ENCODE measurements at regions not wholly inside any gene's neighbourhood (a gene's known extent, or its start where the extent isn't known, plus 50 kb on each side); places are given as distances from the start of the nearest gene placed in this dataset.

GRCh38 chr2:422676-423435, 135.0 kb upstream of the ALKAL2 start:
- no peak for DNase-seq
- ATAC-seq, result no peak
- Mint-ChIP-seq H3K27me3 (peaks cover 19% of the 10 kb centered on the region), H3K27ac (no peak overlapping the region), H3K9me3 (no peaks in the 10 kb centered on the region), H3K4me1 (no peaks in the 10 kb centered on the region), H3K4me3 (no peak overlapping the region)

DNA sequence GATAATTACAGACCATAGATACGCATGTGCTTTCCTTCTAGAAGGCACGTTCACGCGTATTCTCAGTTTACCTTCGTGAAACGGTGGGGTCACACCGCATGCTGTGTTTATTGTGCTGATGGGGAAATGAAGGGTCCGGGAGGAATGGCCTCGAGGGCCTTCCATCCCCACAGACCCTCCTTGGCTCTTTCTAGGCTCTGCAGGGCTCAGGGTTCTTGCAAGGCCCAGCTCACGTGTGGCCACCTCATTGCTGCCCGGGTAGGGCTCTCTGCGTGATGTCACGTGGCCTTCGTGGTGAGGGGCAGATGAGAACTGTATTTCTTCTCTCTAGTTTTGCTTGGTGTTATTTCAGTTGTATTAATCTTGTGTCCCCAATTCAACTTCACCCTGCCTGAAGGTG, 133.5 kb upstream of the ALKAL2 start:
- Mint-ChIP-seq H3K9me3 (no peaks in the 10 kb centered on the region), H3K27ac (no peak overlapping the region), H3K4me1 (no peaks in the 10 kb centered on the region), H3K27me3 (peaks cover 19% of the 10 kb centered on the region), H3K4me3 (no peak overlapping the region)
- no peak for DNase-seq
- no peak for ATAC-seq

DNA sequence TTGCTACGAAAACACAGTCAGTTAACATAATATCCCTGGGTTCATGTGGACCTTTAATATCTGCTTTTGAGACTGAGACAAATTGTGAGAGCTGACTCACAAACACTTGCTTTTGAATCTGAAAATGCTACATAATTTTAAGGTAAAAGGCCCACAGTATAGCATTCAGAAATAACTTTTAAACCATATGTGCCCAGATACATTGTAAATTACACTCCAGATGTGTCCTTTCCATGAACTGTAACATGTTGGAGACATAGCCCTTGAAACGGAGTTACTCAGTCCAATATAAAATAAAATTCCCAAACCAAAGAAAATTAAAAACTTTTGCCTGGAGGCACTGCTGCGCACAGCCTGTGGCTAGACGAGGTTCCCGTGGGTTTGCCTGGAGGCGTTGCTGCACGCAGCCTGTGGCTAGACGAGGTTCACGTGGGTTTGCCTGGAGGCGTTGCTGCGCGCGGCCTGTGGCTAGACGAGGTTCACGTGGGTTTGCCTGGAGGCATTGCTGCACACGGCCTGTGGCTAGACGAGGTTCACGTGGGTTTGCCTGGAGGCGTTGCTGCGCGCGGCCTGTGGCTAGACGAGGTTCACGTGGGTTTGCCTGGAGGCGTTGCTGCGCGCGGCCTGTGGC, 131.9 kb upstream of the ALKAL2 start:
- no peak for ATAC-seq
- Mint-ChIP-seq H3K4me1 (no peaks in the 10 kb centered on the region), H3K4me3 (no peak overlapping the region), H3K9me3 (no peaks in the 10 kb centered on the region), H3K27ac (no peak overlapping the region), H3K27me3 (peaks cover 19% of the 10 kb centered on the region)
- DNase-seq, result no peak

DNA sequence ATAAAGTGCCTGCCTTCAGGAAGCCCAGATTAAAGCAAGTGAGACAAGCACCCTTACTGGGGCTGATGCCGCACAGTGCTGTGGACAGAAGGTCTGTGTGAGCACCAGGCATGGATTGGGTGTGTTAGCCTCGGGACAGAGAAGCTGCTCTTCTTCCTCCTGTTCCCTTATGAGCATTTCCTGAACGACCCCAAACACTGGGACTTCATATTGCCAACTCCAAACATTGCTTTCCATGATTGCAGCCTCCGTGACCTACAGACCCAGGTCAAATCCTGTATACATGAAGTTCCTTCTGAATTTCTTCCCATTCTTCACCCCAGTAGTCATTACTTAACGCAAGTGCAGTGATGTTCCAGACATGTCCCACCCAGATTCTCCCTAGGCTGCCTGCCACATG, 129.8 kb upstream of the ALKAL2 start:
- Mint-ChIP-seq H3K27me3 (peaks cover 19% of the 10 kb centered on the region), H3K27ac (no peak overlapping the region), H3K4me1 (no peaks in the 10 kb centered on the region), H3K9me3 (no peaks in the 10 kb centered on the region), H3K4me3 (no peak overlapping the region)
- no peak for ATAC-seq
- DNase-seq, result no peak

DNA sequence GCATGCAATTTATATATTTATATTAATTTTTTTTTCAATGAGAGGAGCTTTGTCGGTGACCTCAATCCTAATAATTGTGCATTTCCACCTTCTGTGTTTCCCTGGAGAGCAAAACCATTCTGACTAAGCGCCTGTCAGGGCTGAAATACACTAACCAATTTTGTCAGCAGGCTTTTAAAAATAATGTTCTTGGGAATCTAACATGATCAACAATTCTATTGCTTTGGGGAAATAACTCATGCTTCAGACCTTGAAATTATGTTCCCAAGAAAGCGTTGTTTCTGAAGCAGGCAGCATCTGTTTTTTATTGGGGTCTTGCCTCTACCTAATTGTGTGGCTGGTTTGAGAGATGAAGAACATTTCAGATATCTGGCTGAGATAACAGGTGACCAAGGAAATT, 129.1 kb upstream of the ALKAL2 start:
- H3K4me3 Mint-ChIP-seq, result no peak overlapping the region
- peaks cover 0 to 2% of the 10 kb centered on the region in 2 donors for H3K9me3 Mint-ChIP-seq
- ATAC-seq (no peak), DNase-seq (no peak)
- H3K27me3 Mint-ChIP-seq, result peaks cover 18% of the 10 kb centered on the region
- H3K4me1 Mint-ChIP-seq, result no peaks in the 10 kb centered on the region
- H3K27ac Mint-ChIP-seq, result no peak overlapping the region

GRCh38 chr2:415986-416610, 128.2 kb upstream of the ALKAL2 start:
- no peak overlapping the region for H3K4me3 Mint-ChIP-seq
- no peaks in the 10 kb centered on the region for H3K4me1 Mint-ChIP-seq
- H3K27me3 Mint-ChIP-seq, result peaks cover 12% of the 10 kb centered on the region
- ATAC-seq (peak; percentile 57), DNase-seq (no peak)
- H3K9me3 Mint-ChIP-seq, result peaks cover 4 to 6% of the 10 kb centered on the region in 2 donors
- no peak overlapping the region for H3K27ac Mint-ChIP-seq

GRCh38 chr2:409523-409922, 121.6 kb upstream of the ALKAL2 start:
- peaks cover 22% of the 10 kb centered on the region in 2 donors for H3K9me3 Mint-ChIP-seq
- no peak overlapping the region for H3K4me3 Mint-ChIP-seq
- H3K4me1 Mint-ChIP-seq, result no peaks in the 10 kb centered on the region
- no peaks in the 10 kb centered on the region for H3K27me3 Mint-ChIP-seq
- ATAC-seq (peak; percentile 31), DNase-seq (no peak)
- no peak overlapping the region for H3K27ac Mint-ChIP-seq

- no peak overlapping the region for H3K27ac Mint-ChIP-seq
- H3K4me3 Mint-ChIP-seq, result no peak overlapping the region
- ATAC-seq (no peak), DNase-seq (no peak)
- H3K27me3 Mint-ChIP-seq, result no peaks in the 10 kb centered on the region
- H3K9me3 Mint-ChIP-seq, result peaks cover 22 to 40% of the 10 kb centered on the region in 2 donors
- H3K4me1 Mint-ChIP-seq, result no peaks in the 10 kb centered on the region
These were observed 119.7 kb upstream of the ALKAL2 start for GRCh38 chr2:407630-408029.

DNA sequence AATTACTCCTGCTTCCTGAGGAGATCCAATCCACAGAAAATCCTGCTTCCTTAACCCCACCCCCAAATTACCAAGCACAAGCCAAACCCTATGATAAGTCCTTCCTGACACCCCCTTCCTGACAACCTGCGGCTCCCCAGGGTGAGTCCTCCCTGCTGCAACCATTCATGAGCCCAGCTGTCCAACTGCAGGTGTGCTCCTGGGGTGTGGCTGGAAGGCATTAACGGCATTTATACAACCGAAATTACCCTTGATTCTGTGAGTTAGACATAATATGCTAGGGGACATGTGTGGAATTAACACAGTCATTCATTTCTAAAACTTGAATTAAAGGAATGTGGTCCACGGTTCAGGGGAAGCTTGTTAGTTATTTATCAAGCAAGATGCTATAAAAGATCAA, 119.0 kb upstream of the ALKAL2 start:
- DNase-seq (no peak), ATAC-seq (no peak)
- H3K4me3 Mint-ChIP-seq, result no peak overlapping the region
- H3K4me1 Mint-ChIP-seq, result no peaks in the 10 kb centered on the region
- H3K9me3 Mint-ChIP-seq, result peaks cover 19 to 40% of the 10 kb centered on the region in 2 donors
- H3K27me3 Mint-ChIP-seq, result no peaks in the 10 kb centered on the region
- H3K27ac Mint-ChIP-seq, result no peak overlapping the region

DNA sequence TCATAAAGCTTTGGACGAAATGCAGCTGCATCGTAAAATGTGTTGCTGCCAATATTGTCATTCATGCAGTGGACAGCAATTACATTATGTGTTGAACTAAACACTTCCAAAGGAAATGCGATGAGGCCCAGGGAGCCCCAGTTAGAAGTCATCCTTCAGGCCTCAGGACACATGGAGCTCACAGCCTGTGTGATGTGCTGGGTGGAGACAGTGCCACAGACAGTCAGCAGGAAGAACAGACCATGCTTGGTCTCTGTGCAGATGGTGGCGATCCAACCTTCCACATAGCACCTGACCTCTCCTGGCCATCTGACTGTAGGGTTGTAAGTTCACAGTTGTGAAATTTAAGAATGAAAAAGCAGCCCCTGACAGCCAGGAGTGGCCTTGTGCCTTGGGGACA, 118.3 kb upstream of the ALKAL2 start:
- no peak overlapping the region for H3K4me3 Mint-ChIP-seq
- no peak overlapping the region for H3K27ac Mint-ChIP-seq
- peaks cover 16 to 38% of the 10 kb centered on the region in 2 donors for H3K9me3 Mint-ChIP-seq
- H3K4me1 Mint-ChIP-seq, result no peaks in the 10 kb centered on the region
- no peaks in the 10 kb centered on the region for H3K27me3 Mint-ChIP-seq
- no peak for ATAC-seq
- no peak for DNase-seq

- Mint-ChIP-seq H3K9me3 (peaks cover 7 to 25% of the 10 kb centered on the region in 2 donors), H3K27ac (no peak overlapping the region), H3K27me3 (no peaks in the 10 kb centered on the region), H3K4me1 (no peaks in the 10 kb centered on the region), H3K4me3 (no peak overlapping the region)
- DNase-seq (no peak), ATAC-seq (no peak)
These were observed 116.7 kb upstream of the ALKAL2 start for GRCh38 chr2:404581-404980.

GRCh38 chr2:403682-404081, 115.8 kb upstream of the ALKAL2 start:
- Mint-ChIP-seq H3K4me3 (no peak overlapping the region), H3K27ac (no peak overlapping the region), H3K27me3 (no peaks in the 10 kb centered on the region), H3K4me1 (no peaks in the 10 kb centered on the region), H3K9me3 (peaks cover 6 to 25% of the 10 kb centered on the region in 2 donors)
- no peak for ATAC-seq
- no peak for DNase-seq

DNA sequence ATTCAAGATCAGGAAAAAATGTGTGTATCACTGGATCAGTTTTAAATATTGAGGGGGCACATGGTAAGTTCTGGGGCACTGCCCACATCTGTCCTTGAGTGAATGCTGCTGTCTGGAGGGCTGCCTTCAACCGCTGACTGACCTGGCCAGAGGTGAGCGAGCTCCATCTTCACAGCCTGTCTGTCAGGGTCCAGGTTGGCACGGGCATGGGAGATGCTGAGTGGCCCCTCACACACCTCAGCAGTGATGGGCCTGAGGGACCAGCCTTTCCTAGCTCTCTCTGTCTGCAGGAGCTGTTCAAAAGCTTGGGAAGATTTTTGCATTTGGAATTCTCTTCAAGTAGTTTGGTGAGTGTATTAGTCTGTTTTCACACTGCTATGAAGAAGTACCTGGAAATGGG, 114.8 kb upstream of the ALKAL2 start:
- Mint-ChIP-seq H3K4me3 (no peak overlapping the region), H3K9me3 (peaks cover 6 to 25% of the 10 kb centered on the region in 2 donors), H3K27ac (no peak overlapping the region), H3K27me3 (no peaks in the 10 kb centered on the region), H3K4me1 (no peaks in the 10 kb centered on the region)
- ATAC-seq (no peak), DNase-seq (no peak)

GRCh38 chr2:402206-402605, 114.3 kb upstream of the ALKAL2 start:
- Mint-ChIP-seq H3K27me3 (no peaks in the 10 kb centered on the region), H3K4me1 (no peaks in the 10 kb centered on the region), H3K4me3 (no peak overlapping the region), H3K27ac (no peak overlapping the region), H3K9me3 (peaks cover 6 to 25% of the 10 kb centered on the region in 2 donors)
- ATAC-seq (no peak), DNase-seq (no peak)

DNA sequence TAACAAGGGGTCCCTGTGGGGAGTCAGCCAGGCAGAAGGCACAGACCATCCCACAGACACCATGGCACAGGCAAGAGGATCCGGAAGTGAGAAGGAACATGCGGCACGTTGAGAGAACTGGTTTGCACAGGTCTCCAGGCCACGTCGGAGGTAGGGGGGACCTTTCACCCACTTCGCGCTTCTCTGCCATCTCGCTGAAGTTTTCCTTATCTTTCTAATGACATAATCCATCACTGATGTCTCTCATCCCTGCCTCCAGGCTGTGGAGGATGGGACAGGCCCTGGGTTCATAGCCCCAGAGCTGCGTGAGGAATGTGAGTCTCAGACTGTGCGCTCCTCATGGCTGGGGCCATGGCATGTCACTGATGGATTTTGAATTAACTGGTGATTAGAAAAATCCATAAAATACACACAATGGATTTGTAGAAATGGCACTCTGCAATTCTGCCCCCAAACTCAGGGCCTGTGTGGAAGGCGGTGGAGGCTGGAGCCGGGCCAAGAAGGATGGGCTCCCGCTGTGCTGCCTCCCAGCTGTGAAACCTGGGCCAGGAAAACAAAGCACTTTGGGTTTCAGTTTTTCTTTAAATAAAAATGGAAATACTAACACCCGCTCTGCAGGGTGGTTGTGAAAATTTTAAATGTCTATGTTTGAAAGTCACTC, 113.3 kb upstream of the ALKAL2 start:
- no peak for ATAC-seq
- Mint-ChIP-seq H3K9me3 (peaks cover 6 to 25% of the 10 kb centered on the region in 2 donors), H3K4me3 (no peak overlapping the region), H3K27me3 (no peaks in the 10 kb centered on the region), H3K27ac (peak overlapping the region in 1 of 2 donors; percentile 52), H3K4me1 (no peaks in the 10 kb centered on the region)
- no peak for DNase-seq

- ATAC-seq (no peak), DNase-seq (no peak)
- Mint-ChIP-seq H3K27ac (no peak overlapping the region), H3K4me1 (peaks cover 18% of the 10 kb centered on the region), H3K27me3 (peaks cover 9% of the 10 kb centered on the region), H3K4me3 (no peak overlapping the region), H3K9me3 (peaks cover 0 to 3% of the 10 kb centered on the region in 2 donors)
These were observed 110.0 kb upstream of the ALKAL2 start for GRCh38 chr2:397926-398325.

Measured in stimulated activated naive CD8-positive, alpha-beta T cell treated with anti-CD3 and anti-CD28 coated beads, Interleukin-15, amount 100 ng/mL, for 72 hours (primary cell).